ENCODE measurements at regions not wholly inside any gene's neighbourhood (a gene's known extent, or its start where the extent isn't known, plus 50 kb on each side); places are given as distances from the start of the nearest gene placed in this dataset.

DNA sequence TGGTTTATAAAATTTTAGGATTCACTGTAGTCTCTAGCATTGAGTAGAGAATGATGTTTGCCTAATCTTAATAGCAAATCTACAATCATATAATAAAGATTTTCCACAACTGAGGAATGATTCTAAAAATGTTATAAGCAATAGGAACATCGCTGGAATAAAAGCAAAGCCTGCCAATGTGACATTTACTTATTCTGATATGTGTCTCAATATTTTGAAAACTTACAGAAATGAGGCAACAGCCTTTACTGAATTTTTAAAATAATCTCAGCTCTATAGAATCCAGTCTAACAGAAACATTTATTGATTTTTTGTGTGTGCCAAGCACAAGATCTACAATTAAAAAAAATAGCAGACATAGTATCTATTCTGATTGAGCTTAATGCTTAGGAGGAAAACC lies 303.7 kb upstream of the CCDC179 start:
- TF ChIP-seq, protein P1, sequence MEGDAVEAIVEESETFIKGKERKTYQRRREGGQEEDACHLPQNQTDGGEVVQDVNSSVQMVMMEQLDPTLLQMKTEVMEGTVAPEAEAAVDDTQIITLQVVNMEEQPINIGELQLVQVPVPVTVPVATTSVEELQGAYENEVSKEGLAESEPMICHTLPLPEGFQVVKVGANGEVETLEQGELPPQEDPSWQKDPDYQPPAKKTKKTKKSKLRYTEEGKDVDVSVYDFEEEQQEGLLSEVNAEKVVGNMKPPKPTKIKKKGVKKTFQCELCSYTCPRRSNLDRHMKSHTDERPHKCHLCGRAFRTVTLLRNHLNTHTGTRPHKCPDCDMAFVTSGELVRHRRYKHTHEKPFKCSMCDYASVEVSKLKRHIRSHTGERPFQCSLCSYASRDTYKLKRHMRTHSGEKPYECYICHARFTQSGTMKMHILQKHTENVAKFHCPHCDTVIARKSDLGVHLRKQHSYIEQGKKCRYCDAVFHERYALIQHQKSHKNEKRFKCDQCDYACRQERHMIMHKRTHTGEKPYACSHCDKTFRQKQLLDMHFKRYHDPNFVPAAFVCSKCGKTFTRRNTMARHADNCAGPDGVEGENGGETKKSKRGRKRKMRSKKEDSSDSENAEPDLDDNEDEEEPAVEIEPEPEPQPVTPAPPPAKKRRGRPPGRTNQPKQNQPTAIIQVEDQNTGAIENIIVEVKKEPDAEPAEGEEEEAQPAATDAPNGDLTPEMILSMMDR (IDR thresholded peaks at IDR 0.05): no peak
- TF ChIP-seq POLR2A (IDR thresholded peaks at IDR 0.05): no peak
